ENCODE measurements at regions not wholly inside any gene's neighbourhood (a gene's known extent, or its start where the extent isn't known, plus 50 kb on each side); places are given as distances from the start of the nearest gene placed in this dataset.
A peak's percentile ranks its signal among the peaks of the same experiment; 100 is the strongest.
"Not testable (repeated sequence)": the region's sequence is repeated elsewhere in the genome, so short reads cannot be mapped to it uniquely, and the experiment has no call there.

GRCh38 chr6:131431718-131432117 lies 141.3 kb upstream of the ARG1 start:
- DNase-seq, result no peak

- no peak for DNase-seq
Observed at GRCh38 chr6:131433927-131434326, 139.1 kb upstream of the ARG1 start.

GRCh38 chr6:131436358-131436757 lies 136.7 kb upstream of the ARG1 start:
- no peak for DNase-seq

- DNase-seq, result no peak
Observed at GRCh38 chr6:131443014-131443413, 130.0 kb upstream of the ARG1 start.

GRCh38 chr6:131443514-131443913 lies 129.5 kb upstream of the ARG1 start:
- peak; percentile 12 to 31 for DNase-seq

- DNase-seq, result not testable (repeated sequence)
Observed at GRCh38 chr6:131445356-131445755, 127.7 kb upstream of the ARG1 start.

- no peak for DNase-seq
Observed at GRCh38 chr6:131450861-131451260, 122.2 kb upstream of the ARG1 start.

GRCh38 chr6:131451321-131452144 lies 121.5 kb upstream of the ARG1 start:
- no peak for DNase-seq

GRCh38 chr6:131453803-131454202 lies 119.2 kb upstream of the ARG1 start:
- DNase-seq, result no peak

GRCh38 chr6:131456565-131456964 lies 116.5 kb upstream of the ARG1 start:
- DNase-seq, result no peak

GRCh38 chr6:131459005-131459404 lies 114.0 kb upstream of the ARG1 start:
- DNase-seq, result no peak

GRCh38 chr6:131460614-131461000 lies 112.4 kb upstream of the ARG1 start:
- no peak for DNase-seq

GRCh38 chr6:131469130-131469529 lies 103.9 kb upstream of the ARG1 start:
- no peak for DNase-seq

GRCh38 chr6:131470534-131470933 lies 102.5 kb upstream of the ARG1 start:
- DNase-seq, result no peak

GRCh38 chr6:131471331-131471730 lies 101.7 kb upstream of the ARG1 start:
- DNase-seq, result no peak

GRCh38 chr6:131473303-131473702 lies 99.7 kb upstream of the ARG1 start:
- DNase-seq, result not testable (repeated sequence)

- no peak for DNase-seq
Observed at GRCh38 chr6:131476362-131476761, 96.7 kb upstream of the ARG1 start.

- DNase-seq, result not testable (repeated sequence)
Observed at GRCh38 chr6:131478740-131479211, 94.2 kb upstream of the ARG1 start.

- DNase-seq, result no peak
Observed at GRCh38 chr6:131486608-131487007, 86.4 kb upstream of the ARG1 start.

GRCh38 chr6:131488780-131489179 lies 84.2 kb upstream of the ARG1 start:
- no peak for DNase-seq

- no peak for DNase-seq
Observed at GRCh38 chr6:131490441-131490840, 82.6 kb upstream of the ARG1 start.

- DNase-seq, result no peak
Observed at GRCh38 chr6:131492932-131493573, 80.0 kb upstream of the ARG1 start.

- DNase-seq, result not testable (repeated sequence)
Observed at GRCh38 chr6:131504387-131504786, 68.6 kb upstream of the ARG1 start.

- DNase-seq, result no peak
Observed at GRCh38 chr6:131510094-131510493, 62.9 kb upstream of the ARG1 start.
